ENCODE measurements at regions not wholly inside any gene's neighbourhood (a gene's known extent, or its start where the extent isn't known, plus 50 kb on each side); places are given as distances from the start of the nearest gene placed in this dataset.

DNA sequence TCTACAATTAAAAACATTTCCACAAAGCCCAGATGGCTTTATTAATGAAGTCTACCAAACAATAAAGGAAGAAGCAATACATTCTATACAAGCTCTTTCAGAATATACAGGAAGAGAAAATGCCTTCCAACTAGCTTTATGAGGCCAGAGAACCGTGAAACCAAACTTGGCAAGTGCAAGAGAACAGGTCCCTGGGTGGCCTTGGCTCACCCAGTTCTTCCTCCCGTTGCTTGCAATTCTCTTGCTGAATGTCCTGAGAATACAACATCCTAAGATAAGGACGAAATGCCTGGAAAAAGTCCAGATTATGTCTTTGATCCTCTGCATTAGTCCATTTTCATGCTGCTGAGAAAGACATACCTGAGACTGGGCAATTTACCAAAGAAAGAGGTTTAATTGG, 204.9 kb downstream of the MAD2L1 start:
- TF ChIP-seq POLR2A (IDR thresholded peaks at IDR 0.05) = no peak
- TF ChIP-seq, protein P1, sequence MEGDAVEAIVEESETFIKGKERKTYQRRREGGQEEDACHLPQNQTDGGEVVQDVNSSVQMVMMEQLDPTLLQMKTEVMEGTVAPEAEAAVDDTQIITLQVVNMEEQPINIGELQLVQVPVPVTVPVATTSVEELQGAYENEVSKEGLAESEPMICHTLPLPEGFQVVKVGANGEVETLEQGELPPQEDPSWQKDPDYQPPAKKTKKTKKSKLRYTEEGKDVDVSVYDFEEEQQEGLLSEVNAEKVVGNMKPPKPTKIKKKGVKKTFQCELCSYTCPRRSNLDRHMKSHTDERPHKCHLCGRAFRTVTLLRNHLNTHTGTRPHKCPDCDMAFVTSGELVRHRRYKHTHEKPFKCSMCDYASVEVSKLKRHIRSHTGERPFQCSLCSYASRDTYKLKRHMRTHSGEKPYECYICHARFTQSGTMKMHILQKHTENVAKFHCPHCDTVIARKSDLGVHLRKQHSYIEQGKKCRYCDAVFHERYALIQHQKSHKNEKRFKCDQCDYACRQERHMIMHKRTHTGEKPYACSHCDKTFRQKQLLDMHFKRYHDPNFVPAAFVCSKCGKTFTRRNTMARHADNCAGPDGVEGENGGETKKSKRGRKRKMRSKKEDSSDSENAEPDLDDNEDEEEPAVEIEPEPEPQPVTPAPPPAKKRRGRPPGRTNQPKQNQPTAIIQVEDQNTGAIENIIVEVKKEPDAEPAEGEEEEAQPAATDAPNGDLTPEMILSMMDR (IDR thresholded peaks at IDR 0.05) = no peak
